Neural crest cell (in vitro differentiated cells): ENCODE measurements at regions not wholly inside any gene's neighbourhood (a gene's known extent, or its start where the extent isn't known, plus 50 kb on each side); places are given as distances from the start of the nearest gene placed in this dataset.

ENCODE experiments used
- DNase-seq: peaks from one replicate; pipeline ENCODE4 v3.0.0; 2021; ENCODE audit warnings: low read depth, mixed read lengths, low spot score
- H3K27ac Mint-ChIP-seq: one replicate; pipeline ENCODE4 v1.8.0; 2021; ENCODE audit warnings: mild to moderate bottlenecking, mixed read lengths; ENCODE audit not compliant: unreplicated experiment
- H3K27me3 Mint-ChIP-seq: 2 replicates; pipeline ENCODE4 v1.8.0; 2021; ENCODE audit warnings: low read depth, mild to moderate bottlenecking, mixed read lengths
- H3K36me3 Mint-ChIP-seq: 2 replicates; pipeline ENCODE4 v1.8.0; 2021; ENCODE audit warnings: low read depth, mild to moderate bottlenecking, mixed read lengths
- H3K4me1 Mint-ChIP-seq: 2 replicates; pipeline ENCODE4 v1.8.0; 2021; ENCODE audit warnings: mixed read lengths
- H3K4me3 Mint-ChIP-seq: one replicate; pipeline ENCODE4 v1.8.0; 2021; ENCODE audit warnings: mild to moderate bottlenecking, mixed read lengths
- H3K9me3 Mint-ChIP-seq: 2 replicates; pipeline ENCODE4 v1.8.0; 2021; ENCODE audit warnings: mixed read lengths
- TF ChIP-seq, protein P1 (sequence below): fragments of 200-600 bp; sonication (generic); conservative IDR thresholded peaks from 2 replicates; pipeline ENCODE4 v1.5.0; 2021; ENCODE audit warnings: antibody characterized with exemption, mild to moderate bottlenecking

DNA sequence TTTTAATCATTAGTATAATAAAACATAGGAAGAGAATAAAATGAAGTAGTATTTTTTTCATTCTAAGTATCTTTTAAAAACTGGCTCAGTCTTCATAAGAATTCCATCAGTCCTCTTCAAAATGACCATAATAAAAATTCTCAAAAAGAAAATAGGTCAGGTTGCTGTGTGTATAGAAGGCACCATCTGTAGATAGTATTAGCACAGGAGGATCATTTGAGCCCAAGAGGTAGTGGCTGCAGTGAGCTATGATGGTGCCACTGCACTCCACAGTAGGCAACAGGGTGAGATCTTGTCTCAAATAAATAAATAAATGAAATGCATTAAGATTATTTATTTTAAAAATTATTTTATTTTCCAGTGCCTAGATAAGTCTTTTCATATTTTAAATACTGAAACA, 475.8 kb downstream of the ZNF804A start:
- TF ChIP-seq, protein P1, sequence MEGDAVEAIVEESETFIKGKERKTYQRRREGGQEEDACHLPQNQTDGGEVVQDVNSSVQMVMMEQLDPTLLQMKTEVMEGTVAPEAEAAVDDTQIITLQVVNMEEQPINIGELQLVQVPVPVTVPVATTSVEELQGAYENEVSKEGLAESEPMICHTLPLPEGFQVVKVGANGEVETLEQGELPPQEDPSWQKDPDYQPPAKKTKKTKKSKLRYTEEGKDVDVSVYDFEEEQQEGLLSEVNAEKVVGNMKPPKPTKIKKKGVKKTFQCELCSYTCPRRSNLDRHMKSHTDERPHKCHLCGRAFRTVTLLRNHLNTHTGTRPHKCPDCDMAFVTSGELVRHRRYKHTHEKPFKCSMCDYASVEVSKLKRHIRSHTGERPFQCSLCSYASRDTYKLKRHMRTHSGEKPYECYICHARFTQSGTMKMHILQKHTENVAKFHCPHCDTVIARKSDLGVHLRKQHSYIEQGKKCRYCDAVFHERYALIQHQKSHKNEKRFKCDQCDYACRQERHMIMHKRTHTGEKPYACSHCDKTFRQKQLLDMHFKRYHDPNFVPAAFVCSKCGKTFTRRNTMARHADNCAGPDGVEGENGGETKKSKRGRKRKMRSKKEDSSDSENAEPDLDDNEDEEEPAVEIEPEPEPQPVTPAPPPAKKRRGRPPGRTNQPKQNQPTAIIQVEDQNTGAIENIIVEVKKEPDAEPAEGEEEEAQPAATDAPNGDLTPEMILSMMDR, result no peak
- no peaks in the 10 kb centered on the region for H3K27me3 Mint-ChIP-seq
- no peaks in the 10 kb centered on the region for H3K4me1 Mint-ChIP-seq
- H3K4me3 Mint-ChIP-seq, result no peak overlapping the region
- no peak overlapping the region for H3K27ac Mint-ChIP-seq
- H3K36me3 Mint-ChIP-seq, result no peaks in the 10 kb centered on the region
- H3K9me3 Mint-ChIP-seq, result no peaks in the 10 kb centered on the region
- DNase-seq, result no peak

DNA sequence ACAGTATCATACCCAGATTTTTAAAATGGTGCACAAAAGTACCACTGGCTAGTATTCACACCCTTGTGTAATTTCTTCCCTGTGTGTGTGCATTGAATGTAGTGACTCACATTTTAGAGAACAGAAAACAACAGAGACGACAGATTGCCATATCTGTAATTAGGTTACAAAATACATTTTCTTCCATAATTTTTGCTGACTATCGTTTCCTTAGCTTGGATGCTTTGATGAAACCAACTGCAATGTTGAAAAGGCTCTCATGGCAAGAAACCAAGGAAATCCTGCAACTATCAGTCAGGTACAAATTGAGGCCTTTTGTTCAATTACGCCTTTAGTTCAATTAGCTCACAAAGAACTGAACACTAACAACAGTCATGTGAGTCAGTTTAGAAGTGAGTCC, 484.4 kb downstream of the ZNF804A start:
- no peak overlapping the region for H3K4me3 Mint-ChIP-seq
- no peaks in the 10 kb centered on the region for H3K27me3 Mint-ChIP-seq
- no peaks in the 10 kb centered on the region for H3K36me3 Mint-ChIP-seq
- no peak overlapping the region for H3K27ac Mint-ChIP-seq
- DNase-seq, result no peak
- TF ChIP-seq, protein P1, result no peak
- H3K4me1 Mint-ChIP-seq, result no peaks in the 10 kb centered on the region
- H3K9me3 Mint-ChIP-seq, result no peaks in the 10 kb centered on the region

DNA sequence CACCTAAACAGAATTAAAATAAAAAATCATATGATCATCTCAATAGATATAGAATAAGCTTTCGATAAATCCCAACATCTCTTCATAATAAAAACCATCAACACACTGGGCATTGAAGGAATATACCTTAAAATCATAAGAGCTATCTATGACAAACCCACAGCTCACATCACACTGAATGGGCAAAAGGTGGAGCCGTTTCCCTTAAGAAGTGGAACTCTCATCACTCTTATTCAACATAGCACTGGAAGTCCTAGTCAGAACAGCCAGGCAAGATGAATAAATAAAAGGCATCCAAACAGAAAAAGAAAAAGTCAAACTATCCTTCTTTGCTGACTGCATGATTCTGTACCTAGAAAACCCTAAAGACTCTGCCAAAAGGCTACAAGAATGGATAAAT, 510.3 kb downstream of the ZNF804A start:
- no peak for DNase-seq
- TF ChIP-seq, protein P1, result no peak
- Mint-ChIP-seq H3K4me1 (no peaks in the 10 kb centered on the region), H3K9me3 (peaks cover 4% of the 10 kb centered on the region), H3K27ac (no peak overlapping the region), H3K36me3 (no peaks in the 10 kb centered on the region), H3K4me3 (no peak overlapping the region), H3K27me3 (no peaks in the 10 kb centered on the region)

DNA sequence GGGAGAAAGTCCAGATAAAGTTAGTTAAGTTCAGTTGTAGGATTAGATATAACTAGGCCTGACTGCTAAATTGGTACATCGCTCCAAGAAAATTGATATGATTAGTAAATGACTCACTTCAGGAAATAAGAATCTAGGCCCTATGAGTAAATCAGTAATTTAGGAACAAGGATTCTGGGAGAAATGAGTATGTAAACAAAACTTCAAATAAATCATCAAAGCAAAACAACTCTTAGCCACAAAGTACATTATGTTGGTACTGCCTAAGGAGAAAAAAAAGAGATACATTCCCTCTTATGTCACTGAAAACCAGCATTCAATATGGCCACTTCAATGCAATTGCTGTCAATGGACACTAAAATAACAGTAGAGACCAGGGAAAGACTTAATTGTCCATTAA, 529.1 kb downstream of the ZNF804A start:
- Mint-ChIP-seq H3K27me3 (no peaks in the 10 kb centered on the region), H3K36me3 (no peaks in the 10 kb centered on the region), H3K9me3 (no peaks in the 10 kb centered on the region), H3K4me3 (no peak overlapping the region), H3K27ac (no peak overlapping the region), H3K4me1 (no peaks in the 10 kb centered on the region)
- no peak for DNase-seq
- TF ChIP-seq, protein P1, result no peak

DNA sequence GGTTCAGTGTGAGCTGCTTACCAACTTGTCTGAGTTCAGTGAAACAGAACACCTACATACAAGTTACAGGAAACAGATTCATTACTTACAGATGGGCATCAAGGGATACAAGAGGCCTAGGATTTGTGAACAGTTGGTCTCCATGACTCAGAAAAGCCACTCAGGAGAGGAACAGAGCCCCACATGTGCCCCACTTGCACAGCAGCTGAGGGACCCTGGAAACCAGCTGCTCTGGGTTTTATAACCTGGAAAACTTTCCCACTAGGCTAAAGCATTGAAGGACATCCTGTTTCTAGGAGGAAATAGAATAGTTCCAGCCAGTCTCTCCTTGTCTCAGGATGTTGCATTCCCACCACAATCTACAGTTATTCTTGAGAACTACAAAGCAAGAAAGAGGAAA, 530.0 kb downstream of the ZNF804A start:
- Mint-ChIP-seq H3K4me3 (no peak overlapping the region), H3K4me1 (no peaks in the 10 kb centered on the region), H3K27ac (no peak overlapping the region)

More for the DNA sequence above, 530.0 kb downstream of the ZNF804A start:
- no peak for DNase-seq
- TF ChIP-seq, protein P1, result no peak
- H3K9me3 Mint-ChIP-seq, result no peaks in the 10 kb centered on the region
- H3K36me3 Mint-ChIP-seq, result no peaks in the 10 kb centered on the region
- no peaks in the 10 kb centered on the region for H3K27me3 Mint-ChIP-seq
